GM23338 (cell line): ENCODE measurements at regions not wholly inside any gene's neighbourhood (a gene's known extent, or its start where the extent isn't known, plus 50 kb on each side); places are given as distances from the start of the nearest gene placed in this dataset.

Source experiments
- ATAC-seq: fragments of 200-7000 bp; cut with Tn5 transposase; 3 replicates; pipeline ENCODE4 v1.9.1; 2020
- DNase-seq: peaks from one replicate; pipeline ENCODE4 v3.0.0-alpha.2; 2015; ENCODE audit warnings: low spot score
- H2AFZ ChIP-seq: fragments of 200-600 bp; sonication (generic); 2 replicates; pipeline ENCODE4 v1.8.0; 2016; ENCODE audit warnings: antibody characterized with exemption, mild to moderate bottlenecking, moderate library complexity
- H3F3A ChIP-seq: fragments of 200-600 bp; sonication (generic); replicated peaks from 2 replicates; pipeline ENCODE4 v1.8.0; 2017; ENCODE audit warnings: antibody characterized with exemption, mixed run types, low read depth
- H3K27ac ChIP-seq: fragments of 200-600 bp; sonication (generic); 2 replicates; pipeline ENCODE4 v1.6.1; 2016; ENCODE audit warnings: low read depth
- H3K27me3 ChIP-seq: fragments of 200-600 bp; sonication (generic); 2 replicates; pipeline ENCODE4 v1.8.0; 2016; ENCODE audit warnings: mild to moderate bottlenecking, mixed run types, moderate library complexity; ENCODE audit not compliant: insufficient read depth
- H3K36me3 ChIP-seq: fragments of 200-600 bp; sonication (generic); 2 replicates; pipeline ENCODE4 v1.8.0; 2016; ENCODE audit warnings: mild to moderate bottlenecking; ENCODE audit not compliant: insufficient read depth
- H3K4me1 ChIP-seq: fragments of 200-600 bp; sonication (generic); 2 replicates; pipeline ENCODE4 v1.8.0; 2016; ENCODE audit warnings: mild to moderate bottlenecking, moderate library complexity; ENCODE audit not compliant: insufficient read depth
- H3K4me2 ChIP-seq: fragments of 200-600 bp; sonication (generic); 2 replicates; pipeline ENCODE4 v1.7.1; 2017; ENCODE audit warnings: mixed run types
- H3K4me3 ChIP-seq: fragments of 200-600 bp; sonication (generic); 2 replicates; pipeline ENCODE4 v1.6.1; 2016; ENCODE audit warnings: mixed run types
- H3K79me2 ChIP-seq: fragments of 200-600 bp; sonication (generic); replicated peaks from 2 replicates; pipeline ENCODE4 v1.8.0; 2017; ENCODE audit warnings: mild to moderate bottlenecking; ENCODE audit not compliant: insufficient read depth
- H3K9me2 ChIP-seq: fragments of 200-600 bp; sonication (generic); 2 replicates; pipeline ENCODE4 v1.8.0; 2017; ENCODE audit not compliant: insufficient read depth
- H4K20me1 ChIP-seq: fragments of 200-600 bp; sonication (generic); replicated peaks from 2 replicates; pipeline ENCODE4 v1.8.0; 2017; ENCODE audit warnings: mild to moderate bottlenecking; ENCODE audit not compliant: insufficient read depth
- H3K27ac Mint-ChIP-seq: 2 replicates; pipeline ENCODE4 v1.8.0; 2020; ENCODE audit warnings: inconsistent platforms, mild to moderate bottlenecking, moderate library complexity, mixed read lengths
- H3K27me3 Mint-ChIP-seq: 3 replicates; pipeline ENCODE4 v1.8.0; 2022; ENCODE audit warnings: low read depth, mild to moderate bottlenecking, moderate library complexity, mixed read lengths, inconsistent platforms; ENCODE audit not compliant: insufficient read depth, poor library complexity
- H3K36me3 Mint-ChIP-seq: 3 replicates; pipeline ENCODE4 v1.8.0; 2021; ENCODE audit warnings: low read depth, mild to moderate bottlenecking, inconsistent platforms, moderate library complexity, mixed read lengths
- H3K4me1 Mint-ChIP-seq: 3 replicates; pipeline ENCODE4 v1.8.0; 2020; ENCODE audit warnings: mild to moderate bottlenecking, inconsistent platforms, mixed read lengths
- H3K4me3 Mint-ChIP-seq: 3 replicates; pipeline ENCODE4 v1.8.0; 2021; ENCODE audit warnings: moderate library complexity, mild to moderate bottlenecking, inconsistent platforms, mixed read lengths
- H3K9me3 Mint-ChIP-seq: 3 replicates; pipeline ENCODE4 v1.8.0; 2020; ENCODE audit warnings: moderate library complexity, mild to moderate bottlenecking, inconsistent platforms, mixed read lengths
- CREB1 ChIP-seq: fragments of 250-450 bp; sonication (Bioruptor Pico); IDR thresholded peaks from 2 replicates; pipeline ENCODE4 v1.5.0; 2020; ENCODE audit warnings: low read depth, mild to moderate bottlenecking, moderate library complexity
- EZH2phosphoT487 ChIP-seq: fragments of 200-600 bp; sonication (generic); IDR thresholded peaks from one replicate; pipeline ENCODE4 v1.8.1; 2018; ENCODE audit warnings: antibody characterized with exemption; ENCODE audit not compliant: unreplicated experiment
- JUNB ChIP-seq: IDR thresholded peaks from one replicate; pipeline ENCODE4 v1.6.1; 2016; ENCODE audit warnings: antibody characterized with exemption; ENCODE audit not compliant: unreplicated experiment
- POLR2AphosphoS5 ChIP-seq: IDR thresholded peaks from 2 replicates; pipeline ENCODE4 v1.6.1; 2016; ENCODE audit warnings: antibody characterized with exemption, low read depth
- ZNF331 ChIP-seq: fragments of 250-450 bp; sonication (Bioruptor Pico); IDR thresholded peaks from 2 replicates; pipeline ENCODE4 v1.5.0; 2020; ENCODE audit warnings: low read depth, mild to moderate bottlenecking, moderate library complexity
- ZNF462 ChIP-seq: fragments of 250-450 bp; sonication (Bioruptor Pico); IDR thresholded peaks from 2 replicates; pipeline ENCODE4 v1.5.0; 2020; ENCODE audit warnings: mild to moderate bottlenecking, moderate library complexity

- ATAC-seq (no peak), DNase-seq (no peak)
- Histone ChIP-seq H3K4me1 (no peaks in the 10 kb centered on the region), H3F3A (no peaks in the 10 kb centered on the region), H2AFZ (no peak overlapping the region), H3K79me2 (no peaks in the 10 kb centered on the region), H3K27ac (no peak overlapping the region), H3K4me2 (no peak overlapping the region), H4K20me1 (no peaks in the 10 kb centered on the region), H3K4me3 (no peak overlapping the region), H3K27me3 (no peaks in the 10 kb centered on the region), H3K9me2 (no peaks in the 10 kb centered on the region), H3K36me3 (no peaks in the 10 kb centered on the region)
- Mint-ChIP-seq H3K27ac (no peak overlapping the region), H3K9me3 (no peaks in the 10 kb centered on the region), H3K27me3 (no peaks in the 10 kb centered on the region), H3K4me1 (no peaks in the 10 kb centered on the region), H3K4me3 (no peak overlapping the region), H3K36me3 (no peaks in the 10 kb centered on the region)
- no peak for TF ChIP-seq EZH2phosphoT487
Measured at GRCh38 chr6:121663292-121663810, 227.9 kb downstream of the GJA1 start.

GRCh38 chr6:121664158-121664557 lies 228.7 kb downstream of the GJA1 start:
- Mint-ChIP-seq H3K27me3 (no peaks in the 10 kb centered on the region), H3K36me3 (no peaks in the 10 kb centered on the region), H3K9me3 (no peaks in the 10 kb centered on the region), H3K27ac (no peak overlapping the region), H3K4me1 (no peaks in the 10 kb centered on the region), H3K4me3 (no peak overlapping the region)
- H3K36me3 ChIP-seq = no peaks in the 10 kb centered on the region
- no peak overlapping the region for H3K27ac ChIP-seq
- H3K4me2 ChIP-seq = no peak overlapping the region
- TF ChIP-seq CREB1 (CRISPR knock-in tag) = no peak
- TF ChIP-seq JUNB = no peak
- TF ChIP-seq ZNF331 = no peak
- no peak for TF ChIP-seq POLR2AphosphoS5
- TF ChIP-seq ZNF462 (CRISPR knock-in tag) = no peak
- no peaks in the 10 kb centered on the region for H3K9me2 ChIP-seq
- H3K79me2 ChIP-seq = no peaks in the 10 kb centered on the region
- H2AFZ ChIP-seq = peak overlapping the region; percentile 6; the same call in 1 of the 2 replicates
- no peaks in the 10 kb centered on the region for H4K20me1 ChIP-seq
- no peaks in the 10 kb centered on the region for H3K4me1 ChIP-seq
- no peaks in the 10 kb centered on the region for H3K27me3 ChIP-seq
- ATAC-seq (no peak), DNase-seq (no peak)
- no peaks in the 10 kb centered on the region for H3F3A ChIP-seq
- H3K4me3 ChIP-seq = no peak overlapping the region
